HEK293 (cell line): ENCODE measurements at regions not wholly inside any gene's neighbourhood (a gene's known extent, or its start where the extent isn't known, plus 50 kb on each side); places are given as distances from the start of the nearest gene placed in this dataset.

Experiments
- CTCF ChIA-PET: fragments of 350-600 bp; formaldehyde crosslinking; extraction: SDS; loops from one replicate; lab custom pipeline; 2021; ENCODE audit warnings: antibody characterized with exemption; lab: Yijun Ruan, JAX
- POLR2A ChIA-PET: fragments of 300-600 bp; formaldehyde crosslinking; extraction: SDS; loops from one replicate; lab custom pipeline; 2020; ENCODE audit warnings: antibody characterized with exemption, inconsistent platforms; lab: Yijun Ruan, JAX
- H3K27ac ChIP-seq: fragments of 200-500 bp; sonication (Bioruptor generic); 2 replicates; pipeline ENCODE4 v1.5.1; 2014; ENCODE audit warnings: low read depth, low read length, control low read depth, inconsistent platforms; ENCODE audit errors: extremely low read depth
- H3K36me3 ChIP-seq, 2 experiments: fragments of 200-500 bp in 1 of 2; sonication (Bioruptor generic) in 1 of 2; 1 replicate in 1 of 2; 2 replicates in 1 of 2; pipeline ENCODE4 v1.5.1; 2014 to 2017; ENCODE audit warnings: inconsistent platforms in 2 of 2, low read length in 2 of 2; ENCODE audit not compliant: control insufficient read depth in 2 of 2, insufficient read depth in 1 of 2
- H3K4me1 ChIP-seq: fragments of 200-500 bp; sonication (Bioruptor generic); 2 replicates; pipeline ENCODE4 v1.5.1; 2014; ENCODE audit warnings: mild to moderate bottlenecking, low read length, inconsistent platforms; ENCODE audit not compliant: control insufficient read depth, insufficient read depth
- H3K4me3 ChIP-seq: 2 replicates; pipeline ENCODE4 v1.5.1; 2011; ENCODE audit warnings: low read depth, mild to moderate bottlenecking, control low read depth, low read length, moderate library complexity
- H3K9me3 ChIP-seq: fragments of 200-500 bp; sonication (Bioruptor generic); 2 replicates; pipeline ENCODE4 v1.5.1; 2014; ENCODE audit warnings: low read depth, low read length, inconsistent platforms; ENCODE audit not compliant: control insufficient read depth, insufficient read depth
- BCL6B ChIP-seq: fragments of 450-650 bp; formaldehyde crosslinking; IDR thresholded peaks from 2 replicates; pipeline ENCODE4 v1.5.1; 2017; ENCODE audit warnings: missing biosample characterization, missing genetic modification characterization
- GLIS1 ChIP-seq: fragments of 450-650 bp; formaldehyde crosslinking; IDR thresholded peaks from 2 replicates; pipeline ENCODE4 v1.5.1; 2016; ENCODE audit warnings: missing biosample characterization, missing genetic modification characterization
- KLF7 ChIP-seq: fragments of 450-650 bp; formaldehyde crosslinking; IDR thresholded peaks from 2 replicates; pipeline ENCODE4 v1.5.1; 2016; ENCODE audit warnings: missing biosample characterization, missing genetic modification characterization, borderline replicate concordance
- MZF1 ChIP-seq: fragments of 450-650 bp; formaldehyde crosslinking; IDR thresholded peaks from 2 replicates; pipeline ENCODE4 v1.5.1; 2017; ENCODE audit warnings: missing biosample characterization, missing genetic modification characterization, borderline replicate concordance
- REPIN1 ChIP-seq: fragments of 450-650 bp; formaldehyde crosslinking; IDR thresholded peaks from 2 replicates; pipeline ENCODE4 v1.5.1; 2017; ENCODE audit warnings: missing biosample characterization, missing genetic modification characterization, low read depth
- SCRT2 ChIP-seq: fragments of 450-650 bp; formaldehyde crosslinking; IDR thresholded peaks from 2 replicates; pipeline ENCODE4 v1.5.1; 2016; ENCODE audit warnings: missing biosample characterization, missing genetic modification characterization
- ZNF148 ChIP-seq: fragments of 450-650 bp; formaldehyde crosslinking; IDR thresholded peaks from 2 replicates; pipeline ENCODE4 v1.5.0; 2017; ENCODE audit warnings: missing biosample characterization, missing genetic modification characterization, borderline replicate concordance
- ZNF221 ChIP-seq: fragments of 450-650 bp; formaldehyde crosslinking; IDR thresholded peaks from 2 replicates; pipeline ENCODE4 v1.5.1; 2017; ENCODE audit warnings: missing biosample characterization, missing genetic modification characterization, borderline replicate concordance
- ZNF23 ChIP-seq: fragments of 450-650 bp; formaldehyde crosslinking; IDR thresholded peaks from 2 replicates; pipeline ENCODE4 v1.5.1; 2016; ENCODE audit warnings: missing biosample characterization, missing genetic modification characterization, borderline replicate concordance
- ZNF274 ChIP-seq, 2 experiments: fragments of 200-500 bp in 1 of 2; fragments of 450-650 bp in 1 of 2; sonication (Bioruptor generic) in 1 of 2; formaldehyde crosslinking in 1 of 2; IDR thresholded peaks; 2 replicates each; pipeline versions ENCODE4 v1.5.1 to v1.6.1; 2014 to 2016; ENCODE audit warnings: borderline replicate concordance in 1 of 2, inconsistent platforms in 1 of 2, low read length in 1 of 2, missing biosample characterization in 1 of 2, missing genetic modification characterization in 1 of 2
- ZNF350 ChIP-seq: fragments of 450-650 bp; formaldehyde crosslinking; IDR thresholded peaks from 2 replicates; pipeline ENCODE4 v1.5.0; 2017; ENCODE audit warnings: missing biosample characterization, mild to moderate bottlenecking, missing genetic modification characterization
- ZNF37A ChIP-seq: fragments of 450-650 bp; IDR thresholded peaks from 2 replicates; pipeline ENCODE4 v1.5.1; 2018; ENCODE audit warnings: missing biosample characterization, missing genetic modification characterization
- ZNF394 ChIP-seq: fragments of 450-650 bp; formaldehyde crosslinking; IDR thresholded peaks from 2 replicates; pipeline ENCODE4 v1.5.1; 2016; ENCODE audit warnings: missing biosample characterization, missing genetic modification characterization, mild to moderate bottlenecking, moderate library complexity, borderline replicate concordance
- ZNF473 ChIP-seq: fragments of 450-650 bp; formaldehyde crosslinking; IDR thresholded peaks from 2 replicates; pipeline ENCODE4 v1.5.1; 2017; ENCODE audit warnings: missing biosample characterization, missing genetic modification characterization
- ZNF514 ChIP-seq: fragments of 450-650 bp; formaldehyde crosslinking; IDR thresholded peaks from 2 replicates; pipeline ENCODE4 v1.5.1; 2016; ENCODE audit warnings: missing biosample characterization, missing genetic modification characterization
- ZNF548 ChIP-seq: fragments of 450-650 bp; formaldehyde crosslinking; IDR thresholded peaks from 2 replicates; pipeline ENCODE4 v1.5.1; 2016; ENCODE audit warnings: missing biosample characterization, missing genetic modification characterization
- ZNF596 ChIP-seq: fragments of 450-650 bp; IDR thresholded peaks from 2 replicates; pipeline ENCODE4 v1.5.0; 2018; ENCODE audit warnings: missing biosample characterization, mild to moderate bottlenecking, missing genetic modification characterization, moderate library complexity
- ZNF768 ChIP-seq: fragments of 450-650 bp; formaldehyde crosslinking; IDR thresholded peaks from 2 replicates; pipeline ENCODE4 v1.5.1; 2018; ENCODE audit warnings: missing biosample characterization, mild to moderate bottlenecking, missing genetic modification characterization
- ZSCAN30 ChIP-seq: fragments of 450-650 bp; IDR thresholded peaks from 2 replicates; pipeline ENCODE4 v1.5.1; 2018; ENCODE audit warnings: missing biosample characterization, mild to moderate bottlenecking, missing genetic modification characterization, moderate library complexity
- ZSCAN5A ChIP-seq: fragments of 450-650 bp; formaldehyde crosslinking; IDR thresholded peaks from 2 replicates; pipeline ENCODE4 v1.5.1; 2016; ENCODE audit warnings: missing biosample characterization, missing genetic modification characterization
- TF ChIP-seq, protein P1 (sequence below): fragments of 450-650 bp; formaldehyde crosslinking; IDR thresholded peaks from 2 replicates; pipeline ENCODE4 v1.5.1; 2016; ENCODE audit warnings: missing biosample characterization, missing genetic modification characterization
- TF ChIP-seq, protein P2 (sequence below): fragments of 450-650 bp; formaldehyde crosslinking; optimal IDR thresholded peaks from 2 replicates; pipeline ENCODE3; 2016; ENCODE audit warnings: missing biosample characterization, mild to moderate bottlenecking, missing genetic modification characterization

DNA sequence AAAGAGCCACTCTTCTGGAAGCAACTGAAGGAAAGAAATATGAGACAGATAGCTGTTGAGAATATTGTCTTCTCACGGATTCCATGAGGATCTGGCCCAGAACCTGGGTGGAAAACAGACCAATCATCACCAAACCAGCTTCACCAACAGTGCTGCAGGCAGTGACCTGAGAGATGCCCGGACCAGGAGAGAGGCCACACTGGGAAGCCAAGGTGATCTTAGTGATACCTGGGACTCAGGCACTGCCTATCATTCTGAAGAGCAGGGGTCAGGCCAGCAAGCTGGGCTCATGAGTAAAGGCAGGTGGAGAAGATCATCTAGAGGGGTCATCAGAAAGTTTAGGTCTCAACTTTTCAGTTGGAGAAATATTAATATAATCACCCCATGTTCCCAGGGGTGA lies 595.8 kb upstream of the CADM1 start (continued):
- TF ChIP-seq, protein P1, sequence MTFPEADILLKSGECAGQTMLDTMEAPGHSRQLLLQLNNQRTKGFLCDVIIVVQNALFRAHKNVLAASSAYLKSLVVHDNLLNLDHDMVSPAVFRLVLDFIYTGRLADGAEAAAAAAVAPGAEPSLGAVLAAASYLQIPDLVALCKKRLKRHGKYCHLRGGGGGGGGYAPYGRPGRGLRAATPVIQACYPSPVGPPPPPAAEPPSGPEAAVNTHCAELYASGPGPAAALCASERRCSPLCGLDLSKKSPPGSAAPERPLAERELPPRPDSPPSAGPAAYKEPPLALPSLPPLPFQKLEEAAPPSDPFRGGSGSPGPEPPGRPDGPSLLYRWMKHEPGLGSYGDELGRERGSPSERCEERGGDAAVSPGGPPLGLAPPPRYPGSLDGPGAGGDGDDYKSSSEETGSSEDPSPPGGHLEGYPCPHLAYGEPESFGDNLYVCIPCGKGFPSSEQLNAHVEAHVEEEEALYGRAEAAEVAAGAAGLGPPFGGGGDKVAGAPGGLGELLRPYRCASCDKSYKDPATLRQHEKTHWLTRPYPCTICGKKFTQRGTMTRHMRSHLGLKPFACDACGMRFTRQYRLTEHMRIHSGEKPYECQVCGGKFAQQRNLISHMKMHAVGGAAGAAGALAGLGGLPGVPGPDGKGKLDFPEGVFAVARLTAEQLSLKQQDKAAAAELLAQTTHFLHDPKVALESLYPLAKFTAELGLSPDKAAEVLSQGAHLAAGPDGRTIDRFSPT: no peak
- TF ChIP-seq ZNF37A (tag by site-specific recombination) (no peak), ZNF23 (tag by site-specific recombination) (no peak)

- ChIA-PET POLR2A (no interaction called here), CTCF (no interaction called here)
- Histone ChIP-seq H3K9me3 (no peaks in the 10 kb centered on the region), H3K27ac (no peak overlapping the region), H3K4me3 (no peak overlapping the region), H3K36me3 (no peaks in the 10 kb centered on the region), H3K4me1 (no peaks in the 10 kb centered on the region)
- no peak for TF ChIP-seq BCL6B (tag by site-specific recombination)
- no peak for TF ChIP-seq ZNF768 (tag by site-specific recombination)
- no peak for TF ChIP-seq ZNF274 (IDR thresholded peaks at IDR 0.05; ENCODE audit: low read length)
- TF ChIP-seq ZNF274 (tag by site-specific recombination; IDR thresholded peaks at IDR 0.05; ENCODE audit: borderline replicate concordance): no peak
- TF ChIP-seq ZNF350 (tag by site-specific recombination): no peak
- TF ChIP-seq REPIN1 (tag by site-specific recombination): no peak
- TF ChIP-seq ZNF548 (tag by site-specific recombination): no peak
- TF ChIP-seq ZNF473 (tag by site-specific recombination): no peak
Measured at GRCh38 chr11:116099541-116099940, 595.3 kb upstream of the CADM1 start.

DNA sequence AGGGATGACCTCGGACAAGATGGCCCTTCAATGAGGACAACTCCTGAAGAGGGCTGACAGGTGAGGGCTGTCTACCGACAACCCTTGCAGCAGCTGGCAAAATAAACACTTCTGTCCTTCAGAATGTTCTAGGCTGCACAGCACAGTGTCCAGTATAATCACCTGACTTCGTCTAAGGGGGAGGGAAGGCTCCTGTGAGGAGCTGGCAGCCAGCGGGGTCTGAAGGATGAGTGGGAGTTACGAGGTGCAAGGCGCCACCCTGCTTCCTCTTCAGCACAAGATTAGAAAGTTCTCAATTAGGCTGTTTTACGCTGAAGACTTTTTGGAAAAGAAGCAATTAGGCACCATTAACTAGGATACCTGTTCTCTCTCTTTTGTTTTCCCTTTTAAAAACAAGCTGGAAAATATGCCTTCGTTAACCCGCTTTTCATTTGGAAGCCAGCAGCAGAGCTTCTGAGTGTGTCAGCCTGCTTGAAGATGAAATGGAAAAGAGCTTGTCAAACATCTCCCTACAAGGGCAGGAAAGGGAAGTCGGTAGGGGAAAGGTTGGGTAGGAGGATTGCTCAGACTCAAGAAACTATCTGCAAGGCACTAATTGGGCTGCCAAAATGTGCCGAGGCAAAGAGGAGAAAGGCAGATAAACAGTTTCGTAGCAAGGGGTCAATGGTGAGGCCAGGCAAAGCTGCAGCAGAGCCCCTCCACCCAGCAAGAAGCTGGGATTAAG lies 592.2 kb upstream of the CADM1 start:
- ChIA-PET POLR2A (no interaction called here), CTCF (interaction anchor here (1.2 kb wide), 1 partner anchor 121 kb away, joined by 3 read pairs; no protein-coding TSS in a partner anchor)
- H3K4me1 ChIP-seq: no peaks in the 10 kb centered on the region
- H3K4me3 ChIP-seq: no peak overlapping the region
- H3K9me3 ChIP-seq: no peaks in the 10 kb centered on the region
- H3K27ac ChIP-seq: no peak overlapping the region
- no peaks in the 10 kb centered on the region for H3K36me3 ChIP-seq
- TF ChIP-seq ZSCAN30 (no peak), ZNF596 (no peak), MZF1 (tag by site-specific recombination) (no peak), ZSCAN5A (tag by site-specific recombination) (no peak), ZNF394 (tag by site-specific recombination) (no peak), SCRT2 (no peak), GLIS1 (tag by site-specific recombination) (no peak), ZNF514 (tag by site-specific recombination) (no peak), ZNF221 (tag by site-specific recombination) (no peak), ZNF148 (tag by site-specific recombination) (no peak), KLF7 (tag by site-specific recombination) (no peak)
- TF ChIP-seq, protein P2, sequence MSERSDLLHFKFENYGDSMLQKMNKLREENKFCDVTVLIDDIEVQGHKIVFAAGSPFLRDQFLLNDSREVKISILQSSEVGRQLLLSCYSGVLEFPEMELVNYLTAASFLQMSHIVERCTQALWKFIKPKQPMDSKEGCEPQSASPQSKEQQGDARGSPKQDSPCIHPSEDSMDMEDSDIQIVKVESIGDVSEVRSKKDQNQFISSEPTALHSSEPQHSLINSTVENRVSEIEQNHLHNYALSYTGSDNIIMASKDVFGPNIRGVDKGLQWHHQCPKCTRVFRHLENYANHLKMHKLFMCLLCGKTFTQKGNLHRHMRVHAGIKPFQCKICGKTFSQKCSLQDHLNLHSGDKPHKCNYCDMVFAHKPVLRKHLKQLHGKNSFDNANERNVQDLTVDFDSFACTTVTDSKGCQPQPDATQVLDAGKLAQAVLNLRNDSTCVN (tag by site-specific recombination): no peak
